CD4-positive, alpha-beta T cell (primary cell): ENCODE measurements at regions not wholly inside any gene's neighbourhood (a gene's known extent, or its start where the extent isn't known, plus 50 kb on each side); places are given as distances from the start of the nearest gene placed in this dataset.

Experiments
- ATAC-seq: fragments of 200-7000 bp; cut with Tn5 transposase; one replicate; pipeline ENCODE4 v1.10.0; 2022; ENCODE audit warnings: mild to moderate bottlenecking; ENCODE audit not compliant: poor library complexity
- CTCF ChIA-PET: fragments of 350-600 bp; sonication (Branson Sonifier 250); formaldehyde crosslinking; loops from one replicate; lab custom pipeline; 2021; ENCODE audit warnings: antibody characterized with exemption, inconsistent platforms; lab: Charles Lee
- POLR2A ChIA-PET: fragments of 350-600 bp; sonication (Branson Sonifier 250); formaldehyde crosslinking; loops from one replicate; lab custom pipeline; 2021; ENCODE audit warnings: antibody characterized with exemption, inconsistent platforms; lab: Charles Lee
- DNase-seq, 14 experiments: peaks; one replicate each; pipeline ENCODE4 v3.0.0-alpha.2; 2013 to 2020; ENCODE audit warnings: mixed read lengths in 2 of 14
- H3K27ac ChIP-seq, 2 donors: one replicate each; pipeline versions ENCODE4 v1.5.1 to v1.7.0; 2013; ENCODE audit warnings: low read length in 2 of 2, low read depth in 1 of 2, mild to moderate bottlenecking in 1 of 2
- H3K27me3 ChIP-seq, 2 experiments: 1 replicate in 1 of 2; 2 replicates in 1 of 2; pipeline versions ENCODE4 v1.6.1 to v1.7.0; 2013; ENCODE audit warnings: low read length in 2 of 2, control low read depth in 1 of 2, mild to moderate bottlenecking in 1 of 2, moderate library complexity in 1 of 2; ENCODE audit not compliant: insufficient read depth in 2 of 2, control insufficient read depth in 1 of 2
- H3K36me3 ChIP-seq: one replicate; pipeline ENCODE4 v1.6.1; 2013; ENCODE audit warnings: low read length, control low read depth; ENCODE audit not compliant: insufficient read depth
- H3K4me1 ChIP-seq: one replicate; pipeline ENCODE4 v1.6.1; 2013; ENCODE audit warnings: low read length, control low read depth; ENCODE audit not compliant: insufficient read depth
- H3K4me3 ChIP-seq: one replicate; pipeline ENCODE4 v1.5.1; 2013; ENCODE audit warnings: mild to moderate bottlenecking, low read length, moderate library complexity
- H3K9me3 ChIP-seq, 2 experiments: 1 replicate in 1 of 2; 2 replicates in 1 of 2; pipeline versions ENCODE4 v1.6.1 to v1.7.0; 2013; ENCODE audit warnings: low read length in 2 of 2, mild to moderate bottlenecking in 2 of 2, control low read depth in 1 of 2, moderate library complexity in 1 of 2; ENCODE audit not compliant: control insufficient read depth in 1 of 2, insufficient read depth in 1 of 2
- H3K27ac Mint-ChIP-seq: one replicate; pipeline ENCODE4 v1.8.0; 2020; ENCODE audit warnings: mixed read lengths
- H3K27me3 Mint-ChIP-seq: one replicate; pipeline ENCODE4 v1.8.0; 2021; ENCODE audit warnings: mixed read lengths
- H3K36me3 Mint-ChIP-seq: one replicate; pipeline ENCODE4 v1.8.0; 2021; ENCODE audit warnings: low read depth, mixed read lengths
- H3K4me1 Mint-ChIP-seq: one replicate; pipeline ENCODE4 v1.8.0; 2021; ENCODE audit warnings: low read depth, mixed read lengths
- H3K4me3 Mint-ChIP-seq: one replicate; pipeline ENCODE4 v1.8.0; 2020; ENCODE audit warnings: mild to moderate bottlenecking, mixed read lengths
- H3K9me3 Mint-ChIP-seq: one replicate; pipeline ENCODE4 v1.8.0; 2020; ENCODE audit warnings: mixed read lengths
- CTCF ChIP-seq: fragments of 200-600 bp; IDR thresholded peaks from one replicate; pipeline ENCODE4 v1.8.0; 2022; ENCODE audit warnings: antibody characterized with exemption, mild to moderate bottlenecking
- intact Hi-C, 2 experiments: fragments of 100-400 bp; cut with DNase I in 1 of 2; cut with micrococcal nuclease in 1 of 2; formaldehyde crosslinking; loops; one replicate each; pipeline versions ENCODE4 v1.15.1 to v1.9.0; 2023 to 2025; cut with DNase I, micrococcal nuclease

- no peak for ATAC-seq
- intact Hi-C loops, result no loop called here
Measured at GRCh38 chr14:40123816-40124215, 691.6 kb upstream of the FBXO33 start.

GRCh38 chr14:40122968-40123648 lies 690.9 kb upstream of the FBXO33 start:
- no peak for ATAC-seq
- Mint-ChIP-seq H3K36me3 (no peaks in the 10 kb centered on the region), H3K9me3 (peaks cover 2% of the 10 kb centered on the region), H3K4me1 (no peaks in the 10 kb centered on the region), H3K27ac (no peak overlapping the region), H3K4me3 (no peak overlapping the region), H3K27me3 (no peaks in the 10 kb centered on the region)
- intact Hi-C loops, result no loop called here
- H3K27ac ChIP-seq, result no peak overlapping the region
- H3K9me3 ChIP-seq, result peaks cover 0 to 5% of the 10 kb centered on the region in 2 experiments
- CTCF ChIA-PET, result no interaction called here
- no peak for DNase-seq
- H3K27me3 ChIP-seq, result no peaks in the 10 kb centered on the region
- no peak overlapping the region for H3K4me3 ChIP-seq
- H3K36me3 ChIP-seq, result no peaks in the 10 kb centered on the region
- no peak for TF ChIP-seq CTCF
- H3K4me1 ChIP-seq, result no peaks in the 10 kb centered on the region
- POLR2A ChIA-PET, result no interaction called here

More at GRCh38 chr14:40123816-40124215, 691.6 kb upstream of the FBXO33 start:
- DNase-seq, result no peak
- Mint-ChIP-seq H3K9me3 (no peaks in the 10 kb centered on the region), H3K4me3 (no peak overlapping the region), H3K27ac (no peak overlapping the region), H3K4me1 (no peaks in the 10 kb centered on the region), H3K36me3 (no peaks in the 10 kb centered on the region), H3K27me3 (no peaks in the 10 kb centered on the region)
- no peaks in the 10 kb centered on the region for H3K4me1 ChIP-seq
- H3K36me3 ChIP-seq, result no peaks in the 10 kb centered on the region
- no peak overlapping the region for H3K4me3 ChIP-seq
- POLR2A ChIA-PET, result no interaction called here
- H3K27me3 ChIP-seq, result no peaks in the 10 kb centered on the region
- no peak overlapping the region for H3K27ac ChIP-seq
- CTCF ChIA-PET, result no interaction called here
- H3K9me3 ChIP-seq, result peaks cover 0 to 5% of the 10 kb centered on the region in 2 experiments
- no peak for TF ChIP-seq CTCF

- POLR2A ChIA-PET, result no interaction called here
- DNase-seq, result no peak
- intact Hi-C loops, result no loop called here
Measured at GRCh38 chr14:40119765-40120164, 687.5 kb upstream of the FBXO33 start.

More at GRCh38 chr14:40119765-40120164, 687.5 kb upstream of the FBXO33 start:
- no peaks in the 10 kb centered on the region for H3K36me3 ChIP-seq
- H3K27me3 Mint-ChIP-seq, result no peaks in the 10 kb centered on the region
- H3K4me1 ChIP-seq, result no peaks in the 10 kb centered on the region
- no peak overlapping the region for H3K27ac Mint-ChIP-seq
- peaks cover 1 to 6% of the 10 kb centered on the region in 2 experiments for H3K9me3 ChIP-seq
- H3K4me3 ChIP-seq, result no peak overlapping the region
- no peak overlapping the region for H3K4me3 Mint-ChIP-seq
- ATAC-seq, result no peak
- H3K4me1 Mint-ChIP-seq, result no peaks in the 10 kb centered on the region
- no peak for TF ChIP-seq CTCF
- no peaks in the 10 kb centered on the region for H3K36me3 Mint-ChIP-seq
- H3K27me3 ChIP-seq, result no peaks in the 10 kb centered on the region
- H3K27ac ChIP-seq, result no peak overlapping the region
- CTCF ChIA-PET, result no interaction called here
- H3K9me3 Mint-ChIP-seq, result peaks cover 3% of the 10 kb centered on the region
